Inflammatory macrophage treated with lipopolysaccharide for 1 hour (primary cell): ENCODE measurements at regions not wholly inside any gene's neighbourhood (a gene's known extent, or its start where the extent isn't known, plus 50 kb on each side); places are given as distances from the start of the nearest gene placed in this dataset.
"Not testable (repeated sequence)": the region's sequence is repeated elsewhere in the genome, so short reads cannot be mapped to it uniquely, and the experiment has no call there.

Experiments used
- DNase-seq, 2 donors: peaks; one replicate each; pipeline ENCODE4 v3.0.0-alpha.2; 2020 to 2022

DNA sequence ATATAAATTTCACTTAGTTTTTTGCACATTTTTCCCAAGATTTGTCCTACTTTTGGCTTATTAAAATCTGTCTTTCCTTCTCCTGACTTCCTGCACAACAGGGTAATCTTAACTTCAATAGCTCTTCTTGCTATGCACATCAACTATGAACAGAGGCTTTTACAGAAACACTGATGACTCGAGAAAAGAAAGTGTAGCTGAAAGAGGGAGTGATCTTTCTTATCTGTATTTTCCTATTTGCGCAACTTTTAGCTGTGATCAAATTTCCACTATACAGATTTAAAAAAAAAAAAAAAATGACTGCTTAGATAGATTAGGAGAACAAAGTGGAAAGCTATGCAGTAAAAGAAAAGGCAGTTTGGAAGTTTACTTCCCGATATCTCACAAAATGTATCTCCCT lies 406.9 kb downstream of the LIG4 start:
- no peak for DNase-seq

DNA sequence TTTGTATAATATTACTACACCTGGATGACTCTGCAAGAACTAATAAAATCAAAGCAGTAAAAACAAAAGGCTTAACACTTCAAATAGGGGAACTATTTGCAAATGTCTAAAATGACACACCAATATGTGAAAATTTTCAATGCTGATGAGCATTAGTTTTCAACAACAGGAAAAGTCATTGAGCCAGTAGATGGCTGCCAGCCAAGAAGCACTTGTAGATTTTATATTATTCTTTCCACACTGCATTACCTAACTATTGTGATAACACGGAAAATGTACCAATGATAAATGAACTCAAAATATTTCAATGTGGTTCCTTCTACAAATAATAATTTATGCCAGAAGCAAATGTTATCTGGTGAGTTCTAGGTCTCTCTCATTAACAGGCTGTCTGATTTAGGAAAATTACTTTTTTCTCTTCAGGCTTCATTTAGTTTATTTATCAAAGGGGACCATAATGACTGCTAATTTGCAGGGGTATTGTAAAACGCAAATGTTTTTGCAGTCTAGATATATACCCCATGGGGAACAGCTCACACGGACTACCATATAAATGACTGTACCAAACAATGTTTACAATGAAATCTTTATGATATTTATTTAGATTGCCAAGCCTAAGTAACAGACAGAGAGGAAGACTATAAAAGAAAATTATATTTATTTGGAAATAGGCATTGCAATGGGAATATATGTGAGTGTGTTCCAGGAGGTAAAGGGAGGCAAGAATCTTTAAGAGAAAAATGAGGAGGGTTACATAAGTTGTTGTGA lies 407.8 kb downstream of the LIG4 start:
- DNase-seq, result no peak

DNA sequence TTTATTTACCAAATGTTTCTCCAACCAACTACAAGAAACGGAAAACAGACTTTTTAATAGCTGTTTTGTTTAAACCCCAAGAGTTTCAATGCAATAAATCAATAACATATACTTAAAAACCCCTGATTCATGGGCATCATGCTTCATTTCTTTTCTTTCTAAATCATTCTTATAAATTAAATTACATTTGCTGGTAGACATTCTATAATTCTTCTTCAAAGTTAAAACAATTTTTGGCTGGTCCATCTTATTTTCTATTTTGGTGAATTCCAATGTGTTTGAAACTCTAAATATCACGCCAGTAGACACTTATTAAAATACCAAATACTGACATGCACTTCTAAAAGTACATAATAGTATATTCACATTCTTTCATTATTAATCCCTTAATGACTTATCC lies 408.6 kb downstream of the LIG4 start:
- no peak for DNase-seq

DNA sequence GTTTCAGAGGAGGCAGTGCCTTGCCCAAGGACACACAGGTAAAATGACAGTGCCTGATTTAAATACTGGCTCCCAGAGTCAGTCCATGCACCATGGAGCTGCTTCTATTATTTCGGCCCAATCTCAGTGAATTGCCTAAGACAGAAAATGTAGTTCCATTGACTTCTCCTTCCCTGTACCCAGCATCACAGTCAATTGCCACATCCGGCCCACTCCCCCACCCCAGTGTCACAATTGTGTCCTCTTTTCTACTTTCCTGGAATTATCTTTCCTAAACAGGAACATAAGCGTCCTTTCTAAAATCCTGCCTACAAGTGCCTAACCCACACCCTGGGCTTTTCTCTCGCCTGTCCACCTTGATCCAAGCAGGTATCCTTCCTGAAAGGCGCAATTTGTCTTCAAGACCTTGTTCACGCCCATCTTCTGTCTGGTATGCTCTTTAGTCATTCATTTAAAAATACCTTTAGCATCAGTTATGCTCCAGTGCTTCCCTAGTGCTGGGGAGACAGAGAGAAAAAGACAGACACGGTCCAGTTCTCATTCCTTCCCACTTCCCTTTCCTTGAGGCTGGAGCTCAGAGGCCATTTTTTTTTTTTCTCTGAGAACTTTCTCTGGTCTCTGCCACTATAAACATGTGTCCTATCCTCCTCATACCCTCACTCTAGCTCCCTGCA lies 411.4 kb downstream of the LIG4 start:
- no peak for DNase-seq

DNA sequence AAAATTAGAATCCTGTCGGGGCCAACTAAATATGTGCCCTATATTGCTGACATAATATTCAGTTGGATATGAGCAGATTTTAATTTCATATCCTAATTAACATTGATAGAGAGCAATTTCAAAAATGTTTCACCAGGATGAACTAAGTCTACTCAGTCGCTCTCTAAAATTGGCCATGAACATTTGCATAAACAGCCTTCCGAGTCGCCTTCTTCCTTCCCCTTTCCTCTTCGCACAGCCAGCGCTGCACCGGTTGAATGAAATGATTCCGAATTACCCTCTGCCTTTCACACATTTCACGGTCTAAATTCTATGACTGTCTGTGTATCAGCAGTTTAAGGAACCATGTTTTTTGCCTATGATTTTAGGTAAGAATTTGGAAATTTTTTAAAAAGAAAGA lies 413.7 kb downstream of the LIG4 start:
- DNase-seq, result no peak

DNA sequence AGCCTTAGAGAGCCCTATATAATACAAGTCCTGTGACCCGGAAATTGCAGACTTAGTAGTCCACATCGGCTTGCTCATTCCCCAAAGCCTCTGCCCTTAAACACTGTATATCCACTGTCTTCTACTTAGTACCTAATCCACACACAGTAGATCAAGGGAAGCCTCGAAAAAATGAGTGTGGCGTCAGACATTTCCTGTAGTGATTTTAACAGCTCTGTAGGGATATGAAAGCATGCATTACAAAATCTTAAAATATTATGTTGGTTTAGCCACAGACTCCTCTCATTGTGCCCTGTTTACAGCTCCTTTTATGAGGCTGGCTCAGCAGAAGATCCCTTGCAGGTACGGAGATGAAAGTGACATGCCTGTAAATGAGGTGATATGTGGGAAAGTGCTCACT lies 416.3 kb downstream of the LIG4 start:
- no peak for DNase-seq

DNA sequence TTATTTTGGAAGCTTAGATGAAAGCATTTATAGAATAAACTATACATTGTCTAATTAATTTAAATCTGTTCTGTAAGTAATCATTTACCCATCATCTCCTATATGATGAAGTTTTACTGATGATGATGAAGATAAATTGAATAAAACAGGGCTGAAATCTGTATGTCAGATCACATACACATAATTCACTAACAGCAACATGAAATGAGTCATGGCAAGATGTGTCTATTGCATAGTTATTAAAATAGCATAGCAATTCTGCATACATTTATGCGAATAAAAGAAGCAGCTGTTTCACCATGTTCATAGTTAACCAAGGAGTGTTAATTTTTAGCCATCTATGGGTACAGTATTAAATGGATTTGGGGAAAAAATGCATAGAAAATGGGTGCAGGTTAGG lies 424.9 kb downstream of the LIG4 start:
- DNase-seq, result no peak

DNA sequence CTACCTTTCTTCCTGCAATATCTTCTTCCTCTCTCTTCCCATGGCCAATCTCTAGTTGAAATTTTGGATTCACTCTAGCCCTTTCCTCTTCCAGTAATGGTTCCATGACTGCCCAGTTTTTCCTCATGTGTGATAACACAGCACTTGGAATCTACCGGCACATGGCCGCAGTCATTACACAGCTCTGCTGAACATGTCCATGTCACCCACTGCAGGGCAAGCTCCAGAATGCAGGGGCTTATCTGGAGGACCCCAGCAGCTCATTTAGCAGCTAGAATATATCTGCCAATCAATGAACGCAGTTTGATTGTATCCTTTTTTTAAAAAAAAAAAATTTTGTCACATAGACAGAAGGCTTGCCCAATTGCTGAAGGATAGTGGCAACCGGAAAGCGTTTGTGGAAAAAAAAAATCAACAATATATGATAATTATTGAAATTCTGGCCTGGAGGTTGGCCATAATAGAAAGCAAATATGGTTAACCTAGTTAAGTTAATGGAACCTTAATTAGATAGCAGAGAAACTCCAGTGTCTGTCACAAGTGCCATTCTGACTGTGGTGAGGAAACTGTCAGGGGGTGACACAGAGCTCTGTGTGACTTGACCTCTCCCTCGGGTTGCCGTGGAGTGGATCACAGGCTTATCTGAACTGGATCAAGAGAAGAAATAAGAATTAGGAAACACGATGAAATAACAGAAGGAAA lies 426.7 kb downstream of the LIG4 start:
- no peak for DNase-seq

DNA sequence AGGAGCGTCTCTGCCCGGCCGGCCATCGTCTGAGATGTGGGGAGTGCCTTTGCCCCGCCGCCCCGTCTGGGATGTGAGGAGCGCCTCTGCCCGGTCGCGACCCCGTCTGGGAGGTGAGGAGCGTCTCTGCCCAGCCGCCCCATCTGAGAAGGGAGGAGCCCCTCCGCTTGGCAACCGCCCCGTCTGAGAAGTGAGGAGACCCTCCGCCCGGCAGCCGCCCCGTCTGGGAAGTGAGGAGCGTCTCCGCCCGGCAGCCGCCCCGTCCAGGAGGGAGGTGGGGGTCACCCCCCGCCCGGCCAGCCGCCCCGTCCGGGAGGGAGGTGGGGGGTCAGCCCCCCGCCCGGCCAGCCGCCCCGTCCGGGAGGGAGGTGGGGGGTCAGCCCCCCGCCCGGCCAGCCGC lies 432.7 kb downstream of the LIG4 start:
- not testable (repeated sequence) for DNase-seq

DNA sequence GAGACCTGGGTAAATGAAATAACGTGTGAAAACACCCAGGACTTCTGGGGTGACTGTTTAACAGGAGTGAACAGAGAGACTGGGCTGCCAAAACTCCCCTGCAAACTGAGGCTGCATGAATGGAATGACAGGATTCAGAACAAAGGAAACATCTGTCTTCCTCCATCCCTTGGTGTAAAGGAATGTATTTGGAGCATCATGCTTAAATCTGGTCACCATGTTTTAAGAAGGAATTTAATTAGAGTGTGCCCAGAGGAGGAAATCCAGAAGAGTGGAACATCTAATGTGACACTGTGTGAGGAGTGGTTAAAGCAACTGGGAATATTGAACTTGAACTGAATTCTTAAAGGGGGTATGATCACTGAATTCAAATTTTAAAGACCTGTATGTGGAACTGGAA lies 437.2 kb downstream of the LIG4 start:
- no peak for DNase-seq

DNA sequence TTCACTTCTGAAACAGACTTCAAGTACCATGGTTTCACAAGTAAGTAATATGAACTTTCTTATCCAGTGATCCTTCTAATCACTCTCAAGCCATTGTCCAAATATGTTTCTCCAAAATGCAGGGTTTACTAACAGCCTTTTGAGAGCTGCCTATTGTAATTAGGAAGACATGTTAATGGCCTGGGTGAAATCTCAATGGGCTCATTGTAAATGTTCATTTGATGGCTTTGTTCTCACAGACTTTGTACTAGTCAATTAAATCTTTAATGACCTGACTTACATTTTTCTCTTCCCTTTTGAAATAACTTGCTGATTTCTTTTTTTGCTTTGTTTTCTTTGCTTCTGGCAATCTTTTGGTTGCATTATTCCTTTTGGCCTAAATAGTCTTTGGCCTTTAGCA lies 444.8 kb downstream of the LIG4 start:
- no peak for DNase-seq

DNA sequence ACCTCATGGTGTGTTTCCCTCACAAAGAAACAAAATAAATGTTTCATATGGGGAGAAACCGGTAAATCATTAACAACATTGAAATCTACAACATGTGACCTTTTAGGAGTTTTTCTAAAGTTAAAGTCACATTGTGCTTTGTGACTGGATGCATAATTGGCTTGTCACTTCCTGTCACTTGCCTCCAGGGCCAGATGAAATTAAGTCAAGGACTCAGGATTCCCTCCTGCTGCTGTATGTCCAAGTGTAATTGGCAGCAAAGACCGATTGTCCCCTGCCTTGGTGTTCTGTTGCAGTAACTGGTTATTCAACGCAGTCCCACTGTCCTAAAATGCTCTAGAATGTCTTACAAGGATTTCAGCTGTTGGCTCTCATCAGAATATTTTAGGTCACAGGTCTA lies 448.2 kb downstream of the LIG4 start:
- DNase-seq, result no peak

DNA sequence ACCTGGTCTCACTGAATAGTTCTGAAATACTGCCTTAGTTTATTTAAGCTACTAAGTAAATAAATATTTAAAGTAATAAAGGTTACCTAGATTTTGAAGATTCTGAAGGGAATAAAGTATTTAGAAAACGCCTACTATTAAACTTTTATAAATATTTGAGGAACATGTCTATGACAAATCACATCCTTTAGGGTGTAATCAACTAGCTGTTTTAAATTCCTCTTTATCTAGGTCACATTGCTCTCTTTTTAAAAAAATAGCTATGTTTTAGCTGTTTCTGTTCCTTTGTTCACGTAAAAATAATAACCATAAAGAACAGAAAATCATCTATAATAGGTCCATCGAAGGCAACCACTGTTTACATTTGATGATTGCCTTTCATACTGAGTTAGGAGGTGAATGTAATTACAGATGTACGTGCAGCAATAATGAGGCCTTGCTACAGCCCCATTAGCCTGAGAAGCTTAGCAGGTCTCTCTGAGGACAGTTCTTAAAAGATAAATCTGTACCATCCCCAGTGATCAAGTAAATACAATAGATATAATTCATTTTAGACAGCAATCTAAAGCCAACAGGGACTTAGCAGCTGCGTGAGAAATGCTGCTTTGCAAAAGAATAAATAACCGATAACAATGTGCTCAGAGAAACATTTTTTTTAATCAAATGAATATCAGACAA lies 449.5 kb downstream of the LIG4 start:
- DNase-seq, result no peak

DNA sequence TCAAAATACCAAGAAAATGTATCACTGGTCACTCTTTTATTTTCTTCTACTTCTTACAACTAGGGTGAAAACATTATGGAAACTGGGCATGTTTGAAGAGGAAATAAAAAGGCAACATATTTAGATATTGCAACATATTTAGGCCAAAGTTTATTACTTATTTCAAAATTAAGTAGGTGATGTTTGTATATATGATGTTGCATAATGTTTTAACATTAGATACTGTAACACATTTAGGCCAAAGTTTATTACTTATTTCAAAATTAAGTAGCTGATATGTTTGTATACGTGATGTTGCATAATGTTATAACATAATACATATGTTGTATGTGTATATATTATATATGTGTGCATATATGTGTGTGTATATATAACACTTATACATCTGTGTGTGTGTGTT lies 451.3 kb downstream of the LIG4 start:
- DNase-seq, result no peak

DNA sequence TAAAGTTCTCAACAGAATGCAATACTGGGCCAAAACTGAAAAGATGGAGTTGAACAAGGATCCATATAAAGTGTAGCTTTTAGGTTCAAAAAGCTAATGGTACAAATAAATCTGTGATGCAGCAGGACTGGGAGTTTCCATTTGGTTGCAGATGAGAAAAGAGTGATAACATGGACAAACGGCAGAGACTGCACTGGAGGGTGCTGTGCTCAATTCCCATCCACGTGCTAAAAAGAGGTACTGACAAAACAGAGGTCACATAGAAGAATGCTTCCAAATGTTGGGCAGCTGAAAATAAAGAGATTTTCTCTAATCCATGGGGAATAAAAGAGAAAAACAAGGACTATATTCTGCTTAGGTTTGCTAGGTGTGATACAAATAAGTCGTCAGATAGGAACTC lies 461.6 kb downstream of the LIG4 start:
- no peak for DNase-seq

DNA sequence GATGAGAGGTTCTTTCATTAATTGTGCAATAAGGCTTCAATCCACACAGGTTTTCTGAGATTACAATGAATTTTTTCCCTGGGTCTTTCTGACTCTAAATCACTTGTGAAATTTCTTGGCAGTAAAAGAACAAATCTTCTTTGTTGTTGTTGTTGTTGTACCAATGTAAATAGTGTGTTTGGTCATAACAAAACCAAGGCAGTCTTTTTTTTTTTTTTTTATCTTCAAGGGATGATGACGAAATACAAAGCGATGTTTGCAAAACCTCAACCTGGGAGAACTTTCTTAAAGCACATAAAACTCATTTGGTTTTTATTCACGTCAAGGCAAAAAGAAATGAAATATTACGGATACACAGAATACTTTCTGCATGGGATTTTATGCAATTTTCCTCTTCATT lies 462.0 kb downstream of the LIG4 start:
- no peak for DNase-seq

DNA sequence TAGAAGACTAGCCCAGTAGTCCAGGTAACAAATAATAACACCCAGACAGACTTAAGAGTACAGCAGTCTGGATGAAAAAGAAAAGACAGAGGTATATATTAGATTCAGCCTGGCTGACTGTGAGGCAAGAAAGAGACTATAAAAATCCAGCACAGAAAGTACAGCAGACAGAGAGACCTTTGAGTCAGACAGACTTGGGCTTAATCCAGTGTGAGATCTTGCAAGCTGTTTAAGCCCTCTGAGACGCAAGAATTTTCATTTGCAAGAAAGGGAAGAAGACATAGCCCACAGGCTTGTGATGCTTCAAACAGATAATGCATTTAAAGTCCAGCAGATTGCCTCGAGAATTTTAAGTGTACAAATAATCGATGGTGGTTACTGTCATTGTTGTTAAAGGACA lies 471.4 kb downstream of the LIG4 start:
- no peak for DNase-seq

DNA sequence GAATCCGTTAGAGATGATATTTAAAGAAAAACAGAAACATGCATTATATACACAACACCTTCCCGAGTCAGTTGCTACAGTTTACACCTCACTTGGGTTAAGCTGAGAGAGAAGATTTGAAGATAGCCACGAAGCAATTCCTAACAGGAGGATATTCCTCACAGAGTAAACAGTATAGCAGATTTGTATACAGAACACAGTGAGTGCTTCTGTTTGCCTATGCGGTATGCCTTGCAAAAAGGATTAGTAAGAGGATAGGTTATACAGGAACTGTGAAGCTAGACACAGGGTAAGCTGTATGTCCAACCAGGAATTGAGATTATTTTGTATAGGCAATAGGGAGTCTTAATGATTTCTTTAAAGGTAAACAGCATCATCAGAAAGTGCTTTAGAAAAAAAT lies 471.8 kb downstream of the LIG4 start:
- no peak for DNase-seq

DNA sequence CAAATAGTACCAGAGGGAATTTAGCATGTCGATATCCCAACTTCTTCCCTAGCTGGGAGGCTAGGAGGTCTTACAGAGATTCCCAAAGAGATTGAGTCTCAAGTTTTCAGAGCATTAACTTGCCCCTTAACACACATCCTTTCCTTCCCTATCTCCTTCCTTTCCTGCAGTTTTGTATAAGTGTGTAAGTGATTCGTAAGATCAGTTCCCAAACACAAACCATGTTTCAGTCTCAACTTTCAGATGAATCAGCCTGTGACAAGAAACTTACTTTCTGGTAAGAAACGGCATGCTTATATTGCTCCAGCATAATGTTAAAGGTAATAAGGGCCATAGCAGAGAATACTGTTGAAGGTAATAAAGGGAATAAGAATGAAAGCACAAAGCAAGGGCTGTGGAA lies 472.2 kb downstream of the LIG4 start:
- DNase-seq, result no peak

DNA sequence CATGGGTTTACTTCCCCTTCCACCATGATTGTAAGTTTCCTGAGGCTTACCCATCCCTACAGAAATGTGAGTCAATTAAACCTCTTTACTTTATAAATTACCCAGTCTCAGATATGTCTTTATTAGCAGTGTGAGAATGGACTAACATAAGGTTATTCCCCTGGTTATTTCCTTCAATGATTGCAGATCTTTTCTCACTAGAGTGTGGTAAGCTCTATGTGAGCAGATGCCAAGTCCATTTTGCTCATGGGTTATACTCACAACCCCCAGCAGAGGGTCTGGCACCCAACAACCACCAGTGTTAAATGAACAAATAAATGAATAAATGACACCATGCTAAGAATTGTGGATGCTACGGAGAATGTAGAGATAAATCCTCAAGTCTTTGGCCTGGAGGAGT lies 472.8 kb downstream of the LIG4 start:
- no peak for DNase-seq

DNA sequence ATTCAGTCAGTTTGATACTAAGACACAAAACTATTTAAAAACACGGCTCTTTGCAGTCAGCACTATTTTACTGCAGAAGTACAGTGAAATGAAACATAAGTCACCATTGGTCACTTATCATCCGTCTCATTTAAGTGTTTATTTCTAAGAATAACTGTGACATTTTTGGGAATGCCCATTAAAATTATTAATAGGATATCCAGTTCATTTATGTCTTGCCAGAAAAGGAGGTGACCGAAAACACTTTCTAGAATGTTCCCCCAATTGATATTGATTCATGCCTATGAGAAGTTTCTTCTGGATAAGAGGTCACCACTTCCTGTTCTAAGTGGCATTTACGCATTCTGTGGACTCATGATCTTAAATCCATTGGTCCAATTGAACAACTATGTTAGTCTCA lies 477.3 kb downstream of the LIG4 start:
- no peak for DNase-seq

DNA sequence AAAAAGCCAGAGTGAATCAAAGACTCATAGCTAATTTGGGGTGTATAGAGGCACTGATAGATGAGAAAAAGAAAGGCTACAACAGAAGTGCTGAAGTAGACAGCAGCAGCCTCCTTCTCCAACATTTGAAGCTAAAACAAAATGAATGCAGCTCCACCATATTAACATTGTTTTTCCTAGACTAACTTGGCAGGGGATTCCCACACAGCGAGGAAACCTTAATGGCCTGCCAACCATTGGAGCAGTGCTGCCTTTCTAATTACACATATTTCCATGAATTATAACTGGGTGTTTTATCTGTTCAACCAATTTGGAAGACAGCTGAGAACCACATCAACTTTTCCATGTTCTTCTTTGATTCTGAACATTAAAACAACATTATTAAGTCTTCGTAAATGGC lies 478.6 kb downstream of the LIG4 start:
- DNase-seq, result no peak

DNA sequence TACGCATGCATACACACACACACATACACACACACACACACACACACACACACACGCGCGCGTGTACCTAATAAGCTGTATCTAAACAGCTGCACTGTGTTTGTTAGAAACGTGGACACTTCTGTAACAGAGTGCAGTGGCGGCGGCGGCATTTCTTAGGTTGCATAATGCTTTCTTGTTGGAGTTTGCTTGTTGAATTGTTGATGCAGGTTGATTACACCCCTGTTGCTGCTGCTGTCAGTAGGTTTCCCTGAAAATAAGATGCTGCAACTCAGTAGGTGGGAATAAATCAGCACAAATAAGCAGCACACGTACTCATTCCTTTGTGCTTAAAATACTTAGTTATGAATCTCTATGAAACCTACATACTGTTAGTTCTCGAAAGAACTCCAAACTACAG lies 479.2 kb downstream of the LIG4 start:
- DNase-seq, result no peak
